Stimulated activated CD8-positive, alpha-beta memory T cell treated with anti-CD3 and anti-CD28 coated beads, Interleukin-4, amount 100 ng/mL, for 4 hours (primary cell): ENCODE measurements at regions not wholly inside any gene's neighbourhood (a gene's known extent, or its start where the extent isn't known, plus 50 kb on each side); places are given as distances from the start of the nearest gene placed in this dataset.

Experiments used
- DNase-seq, 2 donors: peaks; one replicate each; pipeline ENCODE4 v3.0.0-alpha.2; 2020; ENCODE audit warnings: low read depth in 2 of 2, low spot score in 1 of 2

DNA sequence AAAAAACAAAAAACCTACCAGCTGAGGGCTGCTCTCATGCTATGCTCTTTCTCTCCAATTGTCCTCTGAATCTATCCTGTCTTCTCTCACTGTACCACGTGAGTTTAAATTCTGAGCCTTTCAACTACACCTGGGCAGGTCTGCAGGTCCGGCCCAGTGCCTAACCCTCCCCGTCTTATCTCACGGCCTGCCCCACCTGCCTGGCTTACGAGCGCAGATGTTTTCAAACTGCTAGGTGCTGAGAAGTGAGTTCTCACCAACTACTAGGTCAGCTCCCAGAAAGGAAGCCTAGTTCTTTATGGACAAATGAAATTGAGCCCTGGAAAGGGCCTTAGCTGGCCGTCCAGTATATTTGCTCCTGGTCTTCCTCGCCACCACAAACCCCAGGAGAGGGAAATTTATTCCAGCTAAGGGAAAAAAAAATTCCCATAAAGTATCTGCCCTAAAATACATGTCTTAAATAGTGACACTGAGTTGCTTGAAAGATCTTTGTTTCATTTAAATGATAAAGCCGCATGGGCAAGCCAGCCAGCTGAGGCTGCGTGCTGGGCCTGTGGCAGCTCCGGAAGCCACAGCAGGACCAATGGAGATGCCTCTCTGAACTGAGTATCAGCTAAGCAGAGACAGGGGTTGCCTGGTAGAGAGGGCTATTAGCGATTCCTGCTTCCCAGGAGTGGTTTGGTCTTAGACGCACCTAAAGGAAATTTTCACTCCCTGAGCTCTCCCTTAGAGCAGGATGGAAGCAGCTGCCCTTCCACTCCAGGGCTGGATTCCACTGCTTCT lies 92.5 kb upstream of the NCK2 start:
- no peak for DNase-seq

DNA sequence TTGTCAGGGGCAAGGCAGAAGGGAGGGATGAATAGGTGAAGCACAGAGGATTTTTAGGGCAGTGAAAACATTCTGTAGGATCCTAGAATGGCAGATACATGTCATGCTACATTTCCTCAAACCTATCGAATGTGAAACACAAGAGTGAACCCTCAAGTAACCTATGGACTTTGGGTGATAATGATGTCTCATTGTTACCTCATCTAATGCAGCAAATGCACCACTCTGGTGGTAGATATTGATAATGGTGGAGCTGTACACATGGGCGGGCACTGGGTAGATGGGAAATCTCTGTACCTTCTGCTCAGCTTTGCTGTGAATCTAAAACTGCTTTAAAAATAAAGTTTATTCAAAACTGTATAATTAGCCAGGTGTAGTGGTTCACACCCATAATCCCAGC lies 95.2 kb upstream of the NCK2 start:
- DNase-seq: no peak

DNA sequence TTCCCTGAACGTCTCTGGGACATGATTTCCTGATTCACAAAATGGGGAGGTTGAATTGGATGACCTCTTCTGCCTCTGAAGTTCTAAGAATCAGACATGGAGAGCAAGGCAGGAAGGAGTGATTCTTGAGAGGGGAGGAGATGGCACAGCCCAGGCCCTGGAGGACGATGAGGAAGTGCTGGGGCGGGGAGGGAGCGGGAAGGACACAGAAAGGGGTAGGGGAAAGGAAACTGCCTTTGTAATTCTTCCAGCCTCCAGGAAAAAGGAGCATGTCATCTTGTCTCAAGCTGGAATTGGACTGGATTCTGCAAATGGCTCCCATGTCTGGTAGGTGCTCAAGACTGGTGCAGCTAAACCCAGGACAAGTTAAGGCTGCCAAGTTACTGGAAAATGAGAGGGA lies 97.0 kb upstream of the NCK2 start:
- DNase-seq: no peak

DNA sequence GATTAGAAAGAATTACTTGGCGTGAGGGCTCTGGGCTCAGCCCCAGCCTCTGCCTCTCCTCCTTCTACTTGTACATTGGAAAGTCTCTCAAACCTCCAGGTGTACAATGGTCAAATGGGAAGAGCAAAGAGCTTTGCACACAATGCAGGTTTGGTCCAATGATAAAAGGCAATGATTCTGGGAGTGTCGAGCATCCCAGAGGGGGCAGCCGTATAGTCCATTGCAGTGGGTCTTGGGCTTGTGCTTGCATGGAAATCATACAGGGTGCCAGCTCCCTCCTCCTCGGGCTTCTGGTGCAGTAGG lies 98.0 kb upstream of the NCK2 start:
- DNase-seq: no peak

DNA sequence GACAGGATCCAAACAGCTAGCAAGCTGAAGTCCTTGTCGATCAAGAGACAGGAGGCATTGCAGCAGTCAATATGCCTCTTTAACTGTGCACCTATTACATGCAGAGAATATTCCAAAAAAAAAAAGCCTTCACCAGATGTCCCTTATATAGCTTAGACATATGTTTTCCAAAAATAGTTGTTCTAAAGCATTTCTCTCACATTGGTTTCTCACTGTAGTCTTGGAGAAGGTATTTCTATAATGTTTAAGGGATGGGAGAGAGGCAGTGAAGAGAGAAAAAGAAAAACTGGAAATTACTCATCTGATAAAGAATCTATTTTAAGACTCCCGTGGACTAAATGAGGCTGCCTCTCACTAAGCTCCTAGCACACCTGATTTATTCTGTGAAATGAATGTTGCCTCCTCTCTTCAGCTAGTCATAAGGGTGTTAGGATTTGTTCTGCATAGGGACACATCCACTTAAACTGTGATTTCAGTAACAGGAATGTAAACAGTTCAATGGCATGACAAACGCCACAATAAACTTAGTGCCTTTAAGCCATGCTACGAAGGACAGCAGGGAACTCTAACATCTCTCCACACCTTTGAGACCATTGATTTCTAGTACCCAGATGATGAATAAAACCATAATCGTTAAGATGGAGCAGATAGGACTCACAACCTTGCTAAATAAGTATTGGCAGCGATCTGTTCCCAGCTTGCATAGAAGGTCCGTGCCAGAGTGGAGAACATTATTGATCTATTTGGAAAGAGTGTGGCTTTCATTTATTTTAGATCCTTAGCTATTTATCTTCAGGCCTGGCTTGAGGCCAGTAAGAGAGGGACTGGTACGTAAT lies 98.6 kb upstream of the NCK2 start:
- no peak for DNase-seq

DNA sequence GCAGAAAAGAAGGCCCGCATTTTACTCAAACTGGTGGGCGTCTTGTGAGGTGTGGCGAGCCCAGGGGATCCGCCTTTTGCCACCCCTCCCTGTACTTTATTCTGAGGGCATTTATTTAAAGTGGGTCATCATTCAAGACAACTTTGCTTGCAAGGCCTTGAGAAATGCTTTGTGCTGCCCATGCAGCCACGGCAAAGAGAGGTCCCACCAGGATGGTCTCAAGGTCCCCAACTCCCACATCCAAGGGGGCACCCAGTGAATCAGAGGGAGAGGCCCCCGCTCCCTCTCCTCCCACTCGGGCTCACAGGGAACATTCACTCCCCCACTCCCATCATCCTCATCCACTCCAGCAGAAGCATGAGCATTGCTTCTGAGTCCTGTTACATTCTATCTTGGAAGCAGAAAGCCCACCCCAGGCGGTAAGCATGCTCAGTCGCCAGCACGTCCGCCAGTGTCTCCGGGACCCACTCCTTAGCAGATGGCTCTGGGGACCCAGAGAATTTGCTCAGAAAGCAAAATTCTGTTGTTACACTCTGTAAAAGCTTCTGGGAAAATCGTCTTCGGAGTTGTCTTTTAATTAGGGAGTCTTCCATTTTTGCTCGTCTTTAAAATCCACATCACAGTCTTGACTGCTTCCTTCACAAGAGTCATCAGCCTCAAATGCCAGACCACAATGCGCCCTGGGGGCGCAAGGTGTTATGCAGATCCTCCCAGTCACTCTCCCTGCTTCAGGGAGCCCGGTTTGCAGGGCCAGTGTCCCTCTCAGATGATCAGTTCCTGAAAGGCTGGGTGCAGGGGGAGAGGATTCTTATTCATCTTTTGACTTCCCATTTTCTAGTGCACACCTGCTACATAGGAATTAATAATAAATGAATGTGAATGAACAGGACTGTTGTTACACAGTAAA lies 99.4 kb upstream of the NCK2 start:
- no peak for DNase-seq

DNA sequence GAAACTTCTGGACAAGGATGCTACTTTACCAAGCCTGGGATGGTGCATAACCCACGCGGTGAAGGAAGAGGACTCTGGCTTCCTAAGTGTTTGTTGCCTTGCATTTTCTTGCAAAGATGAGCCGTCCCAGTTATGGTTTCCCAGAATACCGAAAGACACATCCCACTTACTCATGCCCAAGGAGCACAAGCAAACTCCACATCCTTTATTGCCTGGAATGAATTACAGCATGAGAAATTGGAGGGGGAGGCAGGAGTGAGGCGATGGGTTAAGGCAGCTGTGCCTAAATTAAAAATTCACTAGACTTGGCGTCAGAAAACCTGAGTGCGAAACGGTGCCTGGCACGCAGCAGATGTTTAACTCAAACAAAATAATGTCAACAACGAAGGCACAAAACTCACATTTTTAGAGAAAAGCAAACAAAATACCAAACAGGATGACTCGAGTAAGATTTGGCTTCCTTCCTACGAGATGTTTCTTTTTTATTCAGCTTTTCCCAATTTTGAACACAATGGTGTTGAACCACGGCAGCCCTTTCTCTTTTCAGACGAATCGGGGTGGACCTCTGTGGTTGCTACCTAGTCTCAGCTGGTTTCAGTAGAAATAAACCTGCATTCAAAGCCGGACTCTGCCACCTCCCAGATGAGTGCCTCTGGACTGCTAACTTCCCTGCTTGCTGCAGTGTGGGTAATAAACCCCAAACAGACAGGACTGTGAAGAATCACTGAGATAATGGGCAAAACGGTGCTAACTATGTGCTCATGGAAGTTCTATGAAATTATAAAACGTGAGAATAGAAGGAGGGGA lies 100.3 kb upstream of the NCK2 start:
- no peak for DNase-seq

DNA sequence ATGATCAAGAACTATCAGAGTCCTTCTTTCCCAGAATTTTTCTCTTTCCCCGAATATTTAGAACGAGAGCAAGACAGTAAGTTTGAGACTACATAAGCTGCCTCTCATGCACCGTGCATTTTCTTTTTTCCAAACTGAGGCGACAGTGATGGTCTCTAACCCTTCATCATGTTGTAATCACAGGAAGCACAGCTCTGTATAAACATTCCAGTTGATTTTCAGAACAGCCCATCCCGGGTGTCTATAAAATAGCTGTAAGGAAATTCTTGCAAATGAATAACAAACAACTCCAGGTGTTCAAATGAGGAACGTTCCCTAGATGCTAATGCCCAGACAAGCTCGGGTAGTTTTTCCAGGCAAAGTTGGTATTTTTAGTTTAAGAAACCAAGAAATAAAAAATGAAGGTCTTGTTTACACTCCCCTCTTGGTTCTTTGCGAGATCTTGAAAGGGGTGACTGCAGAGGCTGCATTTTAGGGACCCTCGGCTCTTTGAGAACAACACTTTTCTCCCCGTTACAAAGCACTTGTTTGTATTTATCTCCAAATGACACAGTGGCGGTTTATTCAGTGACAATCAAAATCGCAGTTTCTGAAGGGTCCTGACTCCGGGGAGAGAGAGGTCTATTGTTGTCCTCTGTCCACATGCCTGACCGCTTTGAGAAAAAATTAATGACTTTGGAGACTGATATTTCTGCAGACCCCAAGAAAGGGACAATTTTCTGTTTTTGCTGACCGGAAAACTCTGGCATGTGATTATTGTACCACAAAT lies 101.1 kb upstream of the NCK2 start:
- DNase-seq: no peak

DNA sequence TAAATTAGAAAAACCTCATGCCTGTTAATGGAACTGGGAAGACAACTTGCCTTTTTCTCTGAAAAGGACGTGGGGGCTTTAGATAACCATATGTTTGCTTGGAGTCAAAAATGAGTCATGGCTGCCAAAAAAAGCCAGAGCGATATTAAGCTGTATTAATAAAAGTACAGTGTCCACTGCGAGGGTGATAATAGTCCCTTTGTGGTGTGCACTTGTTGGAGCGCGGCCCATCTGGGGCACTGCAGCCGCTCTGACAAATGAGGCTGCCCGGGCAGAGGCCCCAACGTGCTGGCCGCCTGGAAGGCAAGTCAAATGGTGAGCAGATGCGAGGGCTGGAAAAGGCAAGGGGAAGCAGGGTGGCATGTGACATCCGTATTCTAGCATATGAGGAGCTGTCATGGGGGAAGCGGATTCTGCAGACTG lies 103.3 kb upstream of the NCK2 start:
- no peak for DNase-seq

DNA sequence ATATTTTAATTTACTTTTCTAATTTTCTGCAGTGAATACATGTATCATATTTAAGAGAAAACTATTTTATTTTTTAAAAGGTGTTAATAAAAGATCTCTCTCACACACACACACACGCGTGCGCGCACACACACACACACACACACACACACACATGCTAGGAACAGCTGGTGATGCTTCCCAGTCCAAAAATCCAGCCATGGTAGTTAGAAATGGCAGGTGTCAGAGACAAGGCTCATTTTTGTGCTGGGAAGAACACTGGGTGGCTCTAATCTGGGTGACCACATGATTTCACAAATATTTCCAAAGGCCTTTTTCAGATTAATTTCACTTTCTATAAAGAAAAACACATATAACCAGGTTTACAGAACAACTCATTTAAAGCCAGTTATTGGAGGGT lies 104.5 kb upstream of the NCK2 start:
- no peak for DNase-seq

DNA sequence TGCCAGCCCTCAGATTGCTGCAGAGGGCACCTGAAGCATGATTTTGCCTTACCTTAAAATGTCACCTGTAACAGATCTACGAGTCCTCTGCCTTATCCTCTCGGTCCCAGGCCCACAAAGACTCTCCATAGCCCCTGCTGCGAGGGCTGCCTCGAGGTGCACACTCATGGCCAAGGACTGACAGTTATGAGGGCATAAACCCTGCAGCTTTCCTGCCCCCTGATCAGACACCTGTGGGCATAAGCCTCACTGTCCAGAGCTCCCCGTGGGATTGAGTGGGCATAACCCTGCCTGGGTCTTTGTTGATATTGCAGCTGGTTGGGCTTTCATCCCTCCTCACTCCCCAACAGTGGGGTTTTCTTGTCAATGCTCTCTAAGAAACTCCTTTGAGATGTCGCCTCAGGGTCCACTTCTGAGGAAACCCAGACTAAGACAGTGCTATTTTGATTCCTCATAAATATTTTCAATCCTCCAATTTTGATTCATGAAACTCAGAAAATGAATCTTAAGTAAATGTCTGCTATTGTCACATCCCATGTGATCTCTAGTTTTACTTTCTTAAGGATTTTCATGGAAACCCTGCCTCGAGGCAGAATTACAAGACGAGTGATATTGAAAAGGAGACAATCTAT lies 108.5 kb upstream of the NCK2 start:
- DNase-seq: no peak

DNA sequence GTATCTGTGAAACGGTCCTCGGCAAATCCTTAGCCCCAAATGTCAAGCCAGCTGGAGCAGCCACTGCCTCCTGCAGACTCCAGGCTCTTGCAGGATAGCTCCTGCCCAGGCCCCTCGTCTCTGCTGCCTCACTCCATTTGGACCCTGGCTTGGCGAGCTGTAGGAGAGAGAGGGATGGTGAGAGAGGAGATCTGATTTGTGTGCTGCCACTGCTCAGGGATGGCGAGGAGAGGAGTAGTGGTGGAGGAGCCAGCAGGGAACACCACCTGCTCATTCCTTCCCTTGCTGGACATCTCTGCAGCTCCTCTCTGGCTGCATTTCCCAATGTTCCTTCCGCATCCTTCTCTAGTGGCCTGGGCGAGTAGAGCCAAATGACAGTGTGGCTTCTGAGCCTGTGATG lies 109.1 kb upstream of the NCK2 start:
- DNase-seq: no peak

DNA sequence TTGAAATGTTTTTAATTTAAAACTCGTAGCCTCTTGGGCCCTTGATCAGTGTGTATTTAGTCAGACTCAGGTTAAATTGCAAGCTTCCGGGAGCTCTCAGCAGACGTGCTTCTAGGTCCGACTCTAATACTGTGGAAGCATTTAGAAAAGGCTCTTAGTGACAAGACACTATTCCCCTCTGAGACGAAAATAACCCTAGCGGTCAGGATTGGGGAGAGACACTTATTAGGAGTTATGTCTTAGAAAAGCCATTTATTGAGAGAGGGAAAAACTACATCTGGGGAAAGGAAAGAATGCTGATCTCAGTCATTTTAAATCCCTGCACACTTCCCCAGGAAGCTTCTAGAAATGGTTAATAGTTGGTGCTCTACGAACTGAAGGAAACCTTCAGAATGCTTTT lies 110.5 kb upstream of the NCK2 start:
- DNase-seq: no peak

DNA sequence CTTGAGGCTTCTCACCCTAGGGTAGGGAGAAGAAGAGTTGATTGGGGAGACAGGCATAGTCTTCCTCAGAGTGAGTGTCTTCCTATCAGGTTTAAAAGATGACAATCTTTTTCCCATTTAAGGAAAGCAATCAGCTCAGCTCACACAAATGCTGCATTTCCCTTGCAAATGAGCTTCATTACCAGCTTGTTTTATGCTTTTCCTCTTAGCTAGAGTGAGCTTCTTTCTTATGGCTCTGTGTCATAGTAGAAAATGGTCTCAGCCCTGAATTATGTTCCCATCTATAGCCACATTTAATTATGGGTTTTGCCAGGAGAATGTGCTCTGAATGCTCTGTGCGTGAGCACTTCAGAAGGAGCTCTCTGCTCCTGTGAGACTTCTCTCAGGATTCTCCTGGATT lies 112.8 kb upstream of the NCK2 start:
- no peak for DNase-seq

DNA sequence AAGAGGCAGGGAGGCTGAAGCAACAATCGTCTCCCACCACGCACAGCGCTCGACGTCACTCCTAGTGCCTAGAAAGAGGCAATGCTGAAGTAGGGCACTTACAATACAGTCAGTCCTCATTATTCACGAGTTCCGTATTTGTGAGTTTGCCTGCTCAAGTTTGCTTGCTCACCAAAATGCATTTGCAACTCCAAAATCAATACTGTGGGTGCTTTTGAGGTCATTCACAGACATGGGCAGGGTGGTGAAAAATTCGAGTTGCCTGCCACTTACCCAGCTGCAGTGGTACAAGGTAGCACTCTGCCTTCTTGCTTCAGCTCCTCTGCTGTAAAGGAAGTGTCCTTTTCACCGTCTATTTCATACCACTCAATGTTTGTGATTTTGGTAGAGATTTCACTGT lies 113.7 kb upstream of the NCK2 start:
- no peak for DNase-seq

DNA sequence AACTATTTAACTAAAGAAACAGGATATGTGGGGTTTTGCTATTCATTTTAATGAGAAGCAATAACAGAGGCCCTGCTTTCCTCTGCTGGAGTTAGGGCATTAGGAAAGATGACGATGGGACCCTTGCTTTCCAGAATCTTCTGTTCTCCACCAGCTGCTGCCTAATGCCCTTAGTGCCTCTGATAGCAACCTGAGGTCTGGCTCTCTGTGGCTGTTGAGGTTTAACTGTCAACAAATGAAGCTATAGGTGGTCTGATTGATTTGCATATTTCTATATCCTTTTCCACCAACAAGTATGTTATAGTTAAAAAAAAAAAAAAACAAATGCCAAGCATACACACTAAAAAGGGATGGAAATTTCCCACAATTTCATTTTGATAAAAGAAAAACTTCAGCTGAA lies 115.1 kb upstream of the NCK2 start:
- no peak for DNase-seq

DNA sequence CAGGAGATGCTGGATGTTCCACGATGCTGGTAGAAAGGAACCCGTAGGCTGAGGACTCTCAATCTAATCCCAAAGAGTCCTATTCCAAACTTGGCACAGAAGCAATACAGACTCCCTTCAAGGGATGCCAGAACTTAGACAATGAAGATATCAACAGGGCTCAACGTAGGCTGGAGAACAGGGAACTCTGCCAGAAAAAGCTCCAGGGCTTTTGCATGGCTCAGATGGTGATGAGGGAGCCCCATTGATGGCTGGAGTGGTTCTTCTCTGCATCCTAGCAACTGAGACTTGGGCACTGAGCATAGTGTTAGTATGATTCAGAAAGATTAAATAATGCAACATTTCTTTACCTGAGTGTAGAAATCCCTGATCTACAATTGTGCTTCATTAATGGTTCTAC lies 117.2 kb upstream of the NCK2 start:
- no peak for DNase-seq

DNA sequence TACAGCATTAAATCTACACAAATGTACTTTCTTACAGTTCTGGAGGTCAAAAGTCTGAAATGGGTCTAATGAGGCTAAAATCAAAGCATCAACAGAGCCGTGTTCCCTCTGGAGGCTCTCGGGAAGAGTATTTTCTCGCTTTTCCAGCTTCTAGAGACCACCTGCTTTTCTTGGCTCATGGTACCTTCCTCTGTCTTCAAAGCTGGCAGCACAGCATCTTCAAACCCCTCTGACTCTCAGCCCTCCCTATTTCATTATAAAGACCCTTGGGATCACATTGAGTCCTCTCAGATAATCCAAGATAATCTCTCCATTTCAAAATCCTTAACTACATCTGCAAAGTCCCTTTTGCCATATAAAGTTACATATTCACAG lies 117.8 kb upstream of the NCK2 start:
- DNase-seq: no peak

DNA sequence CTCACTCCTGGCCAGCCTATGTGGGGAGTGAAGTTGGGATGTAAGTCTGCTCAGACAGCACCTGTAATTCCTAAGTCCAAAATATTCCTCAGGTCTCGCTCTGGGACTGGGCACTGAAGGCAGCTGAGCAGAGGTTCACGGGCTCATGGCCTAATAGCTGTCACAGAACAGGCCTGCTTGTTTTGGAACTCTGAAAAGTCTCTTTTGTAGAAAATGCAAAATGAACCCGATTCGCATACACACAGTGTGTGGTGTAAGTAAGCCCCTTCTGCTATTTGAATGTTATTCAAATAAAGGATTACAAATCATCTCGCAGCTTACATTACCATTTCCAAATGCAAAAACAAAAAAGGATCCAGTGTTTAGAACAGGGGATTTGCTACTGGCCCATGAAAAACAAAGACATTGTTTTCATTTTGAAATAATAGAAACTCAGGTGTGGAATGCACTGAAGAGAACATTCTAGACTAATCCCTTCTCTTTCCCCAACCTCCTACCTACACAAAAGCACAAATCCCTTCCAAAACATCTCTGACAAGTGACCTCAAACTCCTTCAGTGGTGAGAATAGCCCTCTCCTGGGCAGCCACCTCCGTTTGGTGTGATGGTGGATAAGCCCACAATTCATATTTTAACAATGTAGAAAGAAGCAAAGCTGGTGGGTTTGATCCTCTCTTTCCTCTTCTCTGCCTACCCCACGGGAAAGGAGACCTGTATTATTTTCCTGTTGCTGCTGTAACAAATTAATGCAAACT lies 118.3 kb upstream of the NCK2 start:
- no peak for DNase-seq
